GM12801 (cell line): ENCODE measurements at regions not wholly inside any gene's neighbourhood (a gene's known extent, or its start where the extent isn't known, plus 50 kb on each side); places are given as distances from the start of the nearest gene placed in this dataset.

Experiments
- TF ChIP-seq, protein P1 (sequence below): IDR thresholded peaks from one replicate; pipeline ENCODE4 v1.5.1; 2011; ENCODE audit warnings: control low read depth; ENCODE audit not compliant: insufficient read length; ENCODE audit errors: extremely low read depth

DNA sequence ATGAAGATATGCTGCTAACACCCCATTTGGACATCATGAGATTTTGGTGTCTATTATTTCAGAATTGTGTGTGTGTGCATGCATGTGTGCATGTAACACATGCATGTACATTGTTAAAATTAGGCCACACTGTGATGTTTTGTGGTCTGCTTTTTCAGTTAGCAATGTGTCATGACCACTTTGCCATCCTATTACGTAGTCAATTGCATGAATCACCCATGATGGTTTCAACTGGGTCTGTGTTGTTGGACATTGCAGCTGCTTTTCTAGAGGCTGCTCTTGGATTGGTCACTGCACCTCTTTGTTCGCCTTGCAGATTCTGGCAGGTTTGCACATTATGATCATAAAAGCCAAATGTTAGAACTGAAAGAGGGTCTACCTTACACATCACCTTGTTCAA, 101.0 kb upstream of the THBS1 start:
- TF ChIP-seq, protein P1, sequence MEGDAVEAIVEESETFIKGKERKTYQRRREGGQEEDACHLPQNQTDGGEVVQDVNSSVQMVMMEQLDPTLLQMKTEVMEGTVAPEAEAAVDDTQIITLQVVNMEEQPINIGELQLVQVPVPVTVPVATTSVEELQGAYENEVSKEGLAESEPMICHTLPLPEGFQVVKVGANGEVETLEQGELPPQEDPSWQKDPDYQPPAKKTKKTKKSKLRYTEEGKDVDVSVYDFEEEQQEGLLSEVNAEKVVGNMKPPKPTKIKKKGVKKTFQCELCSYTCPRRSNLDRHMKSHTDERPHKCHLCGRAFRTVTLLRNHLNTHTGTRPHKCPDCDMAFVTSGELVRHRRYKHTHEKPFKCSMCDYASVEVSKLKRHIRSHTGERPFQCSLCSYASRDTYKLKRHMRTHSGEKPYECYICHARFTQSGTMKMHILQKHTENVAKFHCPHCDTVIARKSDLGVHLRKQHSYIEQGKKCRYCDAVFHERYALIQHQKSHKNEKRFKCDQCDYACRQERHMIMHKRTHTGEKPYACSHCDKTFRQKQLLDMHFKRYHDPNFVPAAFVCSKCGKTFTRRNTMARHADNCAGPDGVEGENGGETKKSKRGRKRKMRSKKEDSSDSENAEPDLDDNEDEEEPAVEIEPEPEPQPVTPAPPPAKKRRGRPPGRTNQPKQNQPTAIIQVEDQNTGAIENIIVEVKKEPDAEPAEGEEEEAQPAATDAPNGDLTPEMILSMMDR: no peak

DNA sequence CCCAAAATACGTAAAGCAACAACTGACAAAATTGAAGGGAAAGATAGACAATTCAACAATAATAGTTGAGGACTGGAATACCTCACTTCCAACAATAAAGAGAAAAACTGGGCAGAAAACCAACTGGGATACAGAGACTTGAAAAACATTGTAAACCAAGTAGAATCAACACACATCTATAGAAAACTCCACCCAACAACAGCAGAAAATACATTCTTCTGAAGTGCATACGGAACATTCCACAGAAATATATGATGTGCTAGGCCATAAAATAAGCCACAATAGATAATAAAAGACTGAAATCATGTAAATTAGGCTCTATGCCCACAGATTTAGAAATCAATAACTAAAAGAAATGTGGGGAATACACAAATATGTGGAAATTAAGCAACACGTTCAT, 98.4 kb upstream of the THBS1 start:
- TF ChIP-seq, protein P1: no peak

DNA sequence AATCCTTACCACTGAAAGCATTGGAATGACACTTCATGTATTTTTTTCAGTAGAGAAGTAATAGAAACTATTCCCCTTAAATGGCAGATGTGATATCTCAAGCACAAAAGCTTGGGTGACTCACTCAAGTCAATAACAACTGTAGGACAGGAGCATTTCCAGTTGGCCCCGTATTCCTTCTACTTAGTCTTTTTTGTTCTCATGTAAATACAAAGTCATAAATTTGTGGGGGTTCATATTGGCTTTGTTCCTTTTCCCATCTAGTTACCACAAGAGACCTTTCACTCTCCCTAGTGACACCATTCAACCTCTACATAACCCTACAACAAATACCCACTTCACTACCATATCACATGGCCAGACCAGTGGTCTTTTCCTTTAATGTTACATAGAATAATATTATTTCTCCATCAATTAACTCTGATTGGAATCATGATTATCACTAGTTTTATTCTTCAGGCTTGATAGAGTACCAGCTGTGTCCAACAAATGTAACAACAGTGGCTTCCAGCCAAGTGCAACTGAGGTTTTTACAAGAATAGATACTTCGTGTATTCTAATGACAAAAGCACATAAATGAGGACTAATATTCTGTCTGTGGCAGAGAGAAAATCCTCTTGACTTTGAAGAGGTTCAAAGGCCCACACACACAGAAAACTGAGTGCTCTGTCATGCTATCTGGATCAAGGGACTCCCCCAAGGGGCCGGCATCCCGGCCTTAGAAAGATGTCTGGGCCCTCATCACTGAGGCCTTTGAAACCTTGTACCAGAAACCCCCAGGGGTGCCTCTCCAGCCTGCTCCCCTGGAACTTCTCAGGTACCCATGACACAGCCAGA, 94.0 kb upstream of the THBS1 start:
- TF ChIP-seq, protein P1: no peak

DNA sequence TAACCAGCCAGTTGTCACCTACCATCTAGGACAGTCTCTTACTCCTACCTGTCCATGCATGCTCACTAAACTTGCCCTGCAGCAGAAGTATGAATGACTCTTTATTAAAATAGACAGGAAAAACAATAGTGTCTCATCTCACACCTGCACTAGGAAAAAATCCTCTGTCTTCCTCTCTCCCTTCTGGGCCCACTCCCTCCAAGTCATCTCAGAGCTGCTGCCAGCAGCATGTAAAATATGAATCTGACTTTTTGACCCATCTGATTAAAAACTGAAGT, 93.5 kb upstream of the THBS1 start:
- TF ChIP-seq, protein P1: no peak

DNA sequence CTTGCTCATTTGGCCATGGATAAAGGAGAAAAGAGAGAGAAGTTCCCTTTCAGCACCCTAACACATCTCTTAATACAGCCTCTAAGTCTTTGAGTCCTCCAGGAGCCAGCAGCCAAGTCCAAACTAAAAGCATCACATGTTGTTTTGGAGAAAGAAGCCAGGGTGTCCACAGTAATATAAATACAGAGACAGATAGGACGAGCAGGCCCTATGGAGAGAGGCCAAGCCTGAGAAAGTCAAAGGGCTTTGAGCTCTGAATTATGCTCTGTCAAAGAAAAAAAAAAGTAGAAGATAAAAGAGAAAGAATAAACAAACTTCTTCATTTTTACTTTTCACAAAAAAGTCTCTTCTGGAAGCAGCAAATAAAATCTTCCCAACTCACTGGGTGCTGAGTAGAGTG, 92.4 kb upstream of the THBS1 start:
- TF ChIP-seq, protein P1: no peak

DNA sequence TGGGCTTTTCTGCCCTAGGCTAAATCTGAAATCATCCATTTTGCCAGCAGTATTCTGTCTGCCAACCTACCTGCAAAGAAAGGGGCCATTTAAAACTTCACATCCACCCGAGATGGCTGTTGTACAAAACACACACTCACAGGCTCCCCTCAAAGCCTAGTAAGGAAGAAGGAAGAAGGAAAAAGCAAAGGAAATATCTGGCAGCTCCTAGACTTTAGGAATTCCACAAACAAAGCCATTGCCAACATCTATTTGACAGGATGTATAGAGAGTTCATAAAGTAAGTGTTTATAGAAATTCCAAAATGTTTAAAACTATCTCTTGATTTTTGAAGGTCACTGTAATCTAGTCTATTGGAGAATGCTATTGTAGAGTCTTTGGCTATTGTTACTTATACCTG, 91.9 kb upstream of the THBS1 start:
- TF ChIP-seq, protein P1: no peak

DNA sequence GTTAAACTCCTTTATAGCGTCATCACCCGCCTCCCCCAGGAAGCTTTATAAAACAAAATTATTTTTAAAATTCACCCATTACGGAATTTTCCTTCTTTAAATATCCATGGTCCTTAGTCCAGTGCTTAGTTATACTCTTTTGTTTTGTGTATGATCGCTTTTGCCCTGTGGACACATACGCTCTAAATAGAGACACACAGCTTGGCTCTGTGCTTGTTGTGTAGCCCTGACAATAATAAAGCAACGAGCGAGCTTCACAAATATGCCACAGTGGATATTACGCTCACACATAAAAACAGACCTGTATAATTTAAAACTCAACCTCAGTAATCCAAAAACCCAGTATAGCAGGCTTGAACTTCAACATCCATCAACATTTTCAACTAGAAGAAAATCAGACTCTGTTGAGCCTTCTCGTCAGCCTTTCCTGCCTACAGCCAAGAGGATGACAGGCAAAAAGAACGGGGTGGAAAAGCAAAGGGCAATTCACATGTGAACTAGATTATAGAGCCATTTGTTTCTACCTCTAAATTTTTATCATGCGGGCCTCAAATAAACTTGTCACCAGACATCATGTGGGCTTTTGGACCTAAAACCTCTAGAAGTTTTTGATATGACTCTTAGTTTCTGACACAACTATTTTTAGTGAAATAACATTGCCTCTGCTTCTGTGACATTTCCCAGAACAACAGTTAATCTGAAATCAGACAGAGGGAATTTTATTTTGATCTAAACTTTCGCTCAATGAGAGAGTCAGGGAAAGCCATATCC, 89.6 kb upstream of the THBS1 start:
- TF ChIP-seq, protein P1: no peak
